Stimulated activated effector memory CD8-positive, alpha-beta T cell treated with anti-CD3 and anti-CD28 coated beads, Interleukin-12 subunit alpha, Interleukin-12 subunit beta, amount 100 ng/mL, for 72 hours (primary cell): ENCODE measurements at regions not wholly inside any gene's neighbourhood (a gene's known extent, or its start where the extent isn't known, plus 50 kb on each side); places are given as distances from the start of the nearest gene placed in this dataset.
A peak's percentile ranks its signal among the peaks of the same experiment; 100 is the strongest.

Source experiments
- ATAC-seq: fragments of 150-1000 bp; cut with Tn5 transposase; 2 replicates; pipeline ENCODE4 v1.10.0; 2021
- DNase-seq, 2 donors: peaks; one replicate each; pipeline ENCODE4 v3.0.0; 2021 to 2022; ENCODE audit warnings: low spot score in 2 of 2
- H3K27ac Mint-ChIP-seq: one replicate; pipeline ENCODE4 v1.8.0; 2022; ENCODE audit warnings: mild to moderate bottlenecking, mixed read lengths
- H3K36me3 Mint-ChIP-seq: one replicate; pipeline ENCODE4 v1.8.0; 2022; ENCODE audit warnings: mild to moderate bottlenecking, mixed read lengths
- H3K4me1 Mint-ChIP-seq: one replicate; pipeline ENCODE4 v1.8.0; 2022; ENCODE audit warnings: mixed read lengths
- H3K4me3 Mint-ChIP-seq: one replicate; pipeline ENCODE4 v1.8.0; 2022; ENCODE audit warnings: mild to moderate bottlenecking, mixed read lengths
- H3K9me3 Mint-ChIP-seq: one replicate; pipeline ENCODE4 v1.8.0; 2022; ENCODE audit warnings: mixed read lengths

- DNase-seq: no peak
- Mint-ChIP-seq H3K36me3 (no peaks in the 10 kb centered on the region), H3K9me3 (no peaks in the 10 kb centered on the region), H3K27ac (no peak overlapping the region), H3K4me3 (no peak overlapping the region), H3K4me1 (no peaks in the 10 kb centered on the region)
- peak; percentile 58 for ATAC-seq
Measured at GRCh38 chr5:39605588-39606575, 181.1 kb upstream of the DAB2 start.

- no peaks in the 10 kb centered on the region for H3K36me3 Mint-ChIP-seq
- H3K27ac Mint-ChIP-seq: no peak overlapping the region
- DNase-seq (no peak), ATAC-seq (no peak)
- H3K9me3 Mint-ChIP-seq: no peaks in the 10 kb centered on the region
- H3K4me3 Mint-ChIP-seq: no peak overlapping the region
- H3K4me1 Mint-ChIP-seq: no peaks in the 10 kb centered on the region
Measured at GRCh38 chr5:39605145-39605544, 180.4 kb upstream of the DAB2 start.

- no peaks in the 10 kb centered on the region for H3K4me1 Mint-ChIP-seq
- H3K27ac Mint-ChIP-seq: no peak overlapping the region
- no peaks in the 10 kb centered on the region for H3K36me3 Mint-ChIP-seq
- no peak for ATAC-seq
- no peak for DNase-seq
- no peaks in the 10 kb centered on the region for H3K9me3 Mint-ChIP-seq
- no peak overlapping the region for H3K4me3 Mint-ChIP-seq
Measured at GRCh38 chr5:39604491-39604890, 179.7 kb upstream of the DAB2 start.

GRCh38 chr5:39599721-39600431 lies 175.1 kb upstream of the DAB2 start:
- ATAC-seq: peak; percentile 37
- Mint-ChIP-seq H3K4me1 (no peaks in the 10 kb centered on the region), H3K4me3 (no peak overlapping the region), H3K27ac (no peak overlapping the region), H3K9me3 (no peaks in the 10 kb centered on the region), H3K36me3 (no peaks in the 10 kb centered on the region)
- no peak for DNase-seq

- Mint-ChIP-seq H3K4me1 (no peaks in the 10 kb centered on the region), H3K9me3 (no peaks in the 10 kb centered on the region), H3K4me3 (no peak overlapping the region), H3K36me3 (no peaks in the 10 kb centered on the region), H3K27ac (no peak overlapping the region)
- ATAC-seq: no peak
- DNase-seq: no peak
Measured at GRCh38 chr5:39598661-39599248, 174.0 kb upstream of the DAB2 start.

GRCh38 chr5:39588179-39588578 lies 163.4 kb upstream of the DAB2 start:
- Mint-ChIP-seq H3K4me1 (no peaks in the 10 kb centered on the region), H3K36me3 (no peaks in the 10 kb centered on the region), H3K4me3 (no peak overlapping the region), H3K27ac (no peak overlapping the region), H3K9me3 (no peaks in the 10 kb centered on the region)
- DNase-seq (no peak), ATAC-seq (no peak)

GRCh38 chr5:39587675-39588074 lies 162.9 kb upstream of the DAB2 start:
- Mint-ChIP-seq H3K9me3 (no peaks in the 10 kb centered on the region), H3K27ac (no peak overlapping the region), H3K4me1 (no peaks in the 10 kb centered on the region), H3K4me3 (no peak overlapping the region), H3K36me3 (no peaks in the 10 kb centered on the region)
- DNase-seq (no peak), ATAC-seq (no peak)

- no peak for DNase-seq
- Mint-ChIP-seq H3K9me3 (no peaks in the 10 kb centered on the region), H3K27ac (no peak overlapping the region), H3K4me3 (no peak overlapping the region), H3K4me1 (no peaks in the 10 kb centered on the region), H3K36me3 (no peaks in the 10 kb centered on the region)
- no peak for ATAC-seq
Measured at GRCh38 chr5:39586185-39586584, 161.4 kb upstream of the DAB2 start.

- no peaks in the 10 kb centered on the region for H3K4me1 Mint-ChIP-seq
- DNase-seq: no peak
- ATAC-seq: no peak
- H3K9me3 Mint-ChIP-seq: no peaks in the 10 kb centered on the region
- H3K27ac Mint-ChIP-seq: no peak overlapping the region
- H3K36me3 Mint-ChIP-seq: no peaks in the 10 kb centered on the region
- no peak overlapping the region for H3K4me3 Mint-ChIP-seq
Measured at GRCh38 chr5:39584927-39585326, 160.1 kb upstream of the DAB2 start.

GRCh38 chr5:39580702-39581453 lies 156.1 kb upstream of the DAB2 start:
- Mint-ChIP-seq H3K27ac (no peak overlapping the region), H3K4me1 (no peaks in the 10 kb centered on the region), H3K9me3 (no peaks in the 10 kb centered on the region), H3K36me3 (no peaks in the 10 kb centered on the region), H3K4me3 (no peak overlapping the region)
- DNase-seq (no peak), ATAC-seq (no peak)

- Mint-ChIP-seq H3K9me3 (no peaks in the 10 kb centered on the region), H3K4me3 (no peak overlapping the region), H3K27ac (no peak overlapping the region), H3K4me1 (no peaks in the 10 kb centered on the region), H3K36me3 (no peaks in the 10 kb centered on the region)
- no peak for ATAC-seq
- DNase-seq: no peak
Measured at GRCh38 chr5:39579750-39580149, 155.0 kb upstream of the DAB2 start.

GRCh38 chr5:39578887-39579497 lies 154.2 kb upstream of the DAB2 start:
- no peak overlapping the region for H3K27ac Mint-ChIP-seq
- H3K9me3 Mint-ChIP-seq: no peaks in the 10 kb centered on the region
- DNase-seq: no peak
- H3K4me3 Mint-ChIP-seq: no peak overlapping the region
- ATAC-seq: no peak
- H3K4me1 Mint-ChIP-seq: no peaks in the 10 kb centered on the region
- no peaks in the 10 kb centered on the region for H3K36me3 Mint-ChIP-seq

- no peak overlapping the region for H3K27ac Mint-ChIP-seq
- DNase-seq: no peak
- no peak for ATAC-seq
- no peak overlapping the region for H3K4me3 Mint-ChIP-seq
- H3K4me1 Mint-ChIP-seq: no peaks in the 10 kb centered on the region
- no peaks in the 10 kb centered on the region for H3K9me3 Mint-ChIP-seq
- no peaks in the 10 kb centered on the region for H3K36me3 Mint-ChIP-seq
Measured at GRCh38 chr5:39577529-39577928, 152.7 kb upstream of the DAB2 start.

GRCh38 chr5:39570403-39571027 lies 145.7 kb upstream of the DAB2 start:
- Mint-ChIP-seq H3K4me1 (no peaks in the 10 kb centered on the region), H3K36me3 (no peaks in the 10 kb centered on the region), H3K9me3 (no peaks in the 10 kb centered on the region), H3K27ac (no peak overlapping the region), H3K4me3 (no peak overlapping the region)
- ATAC-seq: no peak
- DNase-seq: no peak
